ENCODE measurements at regions not wholly inside any gene's neighbourhood (a gene's known extent, or its start where the extent isn't known, plus 50 kb on each side); places are given as distances from the start of the nearest gene placed in this dataset.

DNA sequence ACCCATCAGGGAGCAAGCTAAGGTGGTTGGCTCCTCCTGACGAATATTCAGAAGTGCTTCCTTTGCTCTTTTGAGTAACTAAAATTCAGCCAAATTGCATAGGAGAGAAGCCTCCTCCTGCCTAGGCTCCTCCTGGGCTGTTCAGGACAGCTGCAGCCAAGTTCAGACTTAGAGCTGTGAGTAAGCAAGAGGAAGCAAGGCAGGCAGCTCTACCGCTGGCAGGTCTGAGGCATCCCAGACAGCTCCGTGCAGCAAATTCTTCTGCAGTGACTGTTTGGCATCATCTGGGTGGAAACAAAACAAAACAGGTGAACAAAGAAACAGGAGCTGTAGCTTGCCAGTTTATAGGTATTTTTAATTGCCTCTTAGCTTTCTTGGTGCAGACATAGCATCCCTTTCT, 421.0 kb downstream of the GADD45G start:
- no peak for DNase-seq (ENCODE audit: low read depth)

- DNase-seq (ENCODE audit: low read depth), result no peak
These were observed 422.5 kb downstream of the GADD45G start for GRCh38 chr9:90027296-90027790.

- no peak for DNase-seq (ENCODE audit: low read depth)
These were observed 424.6 kb downstream of the GADD45G start for GRCh38 chr9:90029386-90029785.

DNA sequence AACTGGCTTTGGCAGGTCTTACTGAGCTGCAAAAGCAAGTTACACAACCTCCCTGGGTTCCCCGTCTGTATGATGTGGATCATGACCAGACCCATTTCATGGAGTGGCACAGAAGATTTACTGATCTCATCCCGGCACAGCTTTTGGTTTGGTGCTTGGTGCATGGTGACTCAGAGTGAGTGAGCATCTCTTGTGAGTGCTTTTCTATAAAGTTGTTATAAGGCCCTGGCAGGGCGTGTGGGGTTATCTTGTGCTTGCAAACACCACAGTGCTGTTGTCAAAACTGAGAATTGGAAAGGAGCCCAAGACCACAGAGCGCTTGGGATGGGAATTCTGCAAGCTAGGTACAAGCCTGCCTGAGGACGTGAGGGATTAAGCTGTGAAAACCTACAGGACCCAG, 425.2 kb downstream of the GADD45G start:
- no peak for DNase-seq (ENCODE audit: low read depth)

DNA sequence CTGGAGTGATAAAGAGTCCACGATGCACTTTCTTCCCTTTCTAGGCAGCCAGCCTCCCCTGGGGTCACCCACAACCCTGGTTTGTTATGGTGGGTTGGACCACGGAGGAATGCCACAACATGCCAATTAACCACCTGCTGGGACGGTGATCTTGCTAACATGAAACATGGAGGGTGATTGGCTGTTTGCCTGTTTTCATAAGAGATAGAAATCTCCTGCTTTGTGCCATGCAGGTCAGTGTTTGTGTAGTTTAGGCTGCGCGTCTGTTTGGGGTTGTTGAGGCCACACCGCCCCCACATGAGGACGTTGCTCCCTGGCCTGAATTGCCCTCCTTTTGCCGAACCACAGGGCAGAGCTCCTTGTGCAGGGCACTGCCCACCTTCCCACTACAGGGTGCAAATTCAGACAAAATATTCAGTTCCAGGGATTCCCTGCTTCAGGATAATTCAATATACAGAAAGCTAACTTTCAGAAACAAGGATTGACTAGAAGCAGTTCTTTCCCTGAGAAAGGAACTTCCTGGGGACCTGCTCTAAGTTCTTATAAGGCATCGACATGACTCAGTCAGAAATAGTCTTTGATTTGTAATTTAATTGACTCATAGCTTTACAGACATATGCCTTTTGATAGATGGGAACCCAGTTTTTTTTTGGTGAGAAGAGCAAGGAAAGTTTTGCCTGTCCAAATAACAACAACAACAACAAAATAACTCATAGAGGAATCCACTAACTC, 427.6 kb downstream of the GADD45G start:
- no peak for DNase-seq (ENCODE audit: low read depth)

DNA sequence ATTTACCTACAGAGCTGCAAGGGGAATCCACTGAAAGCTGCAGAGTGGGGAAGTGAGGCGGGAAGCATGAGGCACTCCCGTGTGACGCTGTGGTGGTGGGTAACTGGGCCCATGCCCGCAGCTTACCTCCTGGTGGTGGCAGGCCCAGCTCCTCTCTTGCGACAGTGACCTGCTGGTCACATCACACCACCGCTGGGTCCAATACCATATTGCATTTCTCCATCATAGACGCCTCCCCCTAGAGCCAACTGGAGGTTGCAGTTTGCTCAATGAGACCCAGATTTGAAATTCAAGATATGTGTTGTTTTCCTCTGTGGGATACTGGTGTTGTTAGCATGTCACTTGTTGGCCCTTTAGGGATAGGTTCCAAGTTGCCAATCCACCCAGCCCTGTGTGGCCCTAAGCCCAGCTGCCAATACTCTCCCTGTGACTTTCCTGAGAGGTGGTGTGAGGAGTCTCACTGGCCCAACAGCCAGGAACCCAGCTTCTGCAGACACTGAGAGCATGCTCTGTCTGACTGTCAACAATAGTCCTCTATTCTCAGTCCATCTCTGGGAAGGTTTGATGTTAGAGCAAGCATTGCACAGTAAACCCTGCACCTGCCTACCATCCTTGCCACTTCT, 428.3 kb downstream of the GADD45G start:
- no peak for DNase-seq (ENCODE audit: low read depth)

DNA sequence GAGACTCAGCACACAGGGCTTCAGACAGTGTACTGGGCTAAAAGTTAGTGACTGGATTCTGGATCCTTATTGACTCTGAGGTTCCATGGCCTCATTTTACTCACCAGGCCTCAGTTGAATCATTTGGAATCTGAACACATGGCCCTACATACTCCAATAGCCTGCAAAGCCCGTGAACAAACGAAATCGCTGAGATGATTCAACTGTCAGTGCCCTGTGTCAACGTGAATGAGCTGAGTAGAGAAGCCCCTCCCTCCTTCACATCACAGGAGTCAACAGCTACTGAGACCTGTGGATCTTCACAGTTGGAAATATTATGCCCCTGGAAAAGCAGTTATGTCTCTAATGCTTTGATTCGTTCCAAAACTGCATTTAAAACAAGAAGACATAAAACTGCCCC, 429.3 kb downstream of the GADD45G start:
- DNase-seq (ENCODE audit: low read depth), result no peak

- DNase-seq (ENCODE audit: low read depth), result no peak
These were observed 430.7 kb downstream of the GADD45G start for GRCh38 chr9:90035471-90035870.

- no peak for DNase-seq (ENCODE audit: low read depth)
These were observed 432.5 kb downstream of the GADD45G start for GRCh38 chr9:90037146-90037797.

DNA sequence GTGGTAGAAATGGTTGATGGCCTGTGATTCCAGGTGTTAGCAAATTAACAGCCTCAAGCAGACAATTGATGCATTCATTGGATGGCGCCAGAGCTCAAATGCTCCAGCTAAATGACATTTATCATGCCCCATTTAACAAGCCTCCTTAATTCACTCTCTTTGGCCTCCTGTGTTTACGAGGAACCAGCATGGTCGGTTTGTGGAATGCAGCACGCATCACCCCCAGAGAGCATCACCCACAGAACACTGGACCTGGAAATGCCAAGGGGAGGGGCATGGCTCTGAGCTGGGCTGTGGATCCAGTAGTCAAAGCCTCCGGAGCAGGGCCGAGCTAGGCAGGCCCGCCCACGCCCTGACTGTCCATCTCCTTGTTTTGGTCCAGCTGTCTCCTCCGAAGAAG, 434.0 kb downstream of the GADD45G start:
- DNase-seq (ENCODE audit: low read depth), result no peak

- no peak for DNase-seq (ENCODE audit: low read depth)
These were observed 439.5 kb downstream of the GADD45G start for GRCh38 chr9:90044263-90044662.

DNA sequence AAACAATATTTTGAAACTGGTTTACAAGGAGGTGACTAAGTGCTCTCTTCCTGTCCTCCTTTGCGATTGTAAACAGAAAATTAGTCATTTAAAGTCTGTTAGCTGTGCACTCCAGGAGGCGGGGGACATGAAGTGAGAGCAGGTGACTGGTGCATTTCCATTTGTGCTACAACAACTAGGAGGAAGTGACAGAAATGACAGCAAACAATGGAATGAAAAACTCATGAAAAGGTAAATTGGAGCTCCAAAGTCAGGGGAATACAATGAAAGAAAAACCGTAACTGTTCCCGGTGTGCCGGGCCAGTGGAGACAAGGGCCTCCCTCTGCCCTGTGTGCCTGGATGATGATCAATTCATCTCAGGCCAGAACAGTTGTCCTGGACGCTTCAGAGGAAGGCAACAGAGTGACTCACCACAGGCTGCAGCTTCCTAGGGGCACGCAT, 439.9 kb downstream of the GADD45G start:
- DNase-seq (ENCODE audit: low read depth), result no peak

- DNase-seq (ENCODE audit: low read depth), result no peak
These were observed 441.6 kb downstream of the GADD45G start for GRCh38 chr9:90046317-90046861.

- DNase-seq (ENCODE audit: low read depth), result no peak
These were observed 443.0 kb downstream of the GADD45G start for GRCh38 chr9:90047828-90048227.

- DNase-seq (ENCODE audit: low read depth), result no peak
These were observed 447.6 kb downstream of the GADD45G start for GRCh38 chr9:90052366-90052765.

DNA sequence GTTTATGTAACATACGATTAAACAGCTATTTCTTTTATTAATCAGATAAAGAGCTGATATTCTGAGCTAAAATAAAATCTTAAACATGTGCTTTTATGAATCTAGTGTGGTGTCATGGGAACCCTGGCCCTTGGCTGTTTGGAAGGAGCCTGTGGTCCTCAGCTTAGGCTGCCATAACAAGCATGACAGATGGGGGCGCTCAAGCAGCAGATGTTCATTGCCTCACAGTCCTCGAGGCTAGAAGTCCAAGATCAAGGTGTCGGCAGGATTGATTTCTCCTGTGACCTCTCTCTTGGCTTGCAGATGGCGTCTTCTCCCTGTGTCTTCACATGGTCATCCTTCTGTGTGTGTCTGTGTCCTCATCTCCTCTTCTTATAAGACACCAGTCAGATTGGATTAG, 448.2 kb downstream of the GADD45G start:
- no peak for DNase-seq (ENCODE audit: low read depth)

GRCh38 chr9:90054810-90055209, 450.0 kb downstream of the GADD45G start:
- no peak for DNase-seq (ENCODE audit: low read depth)

GRCh38 chr9:90055226-90055625, 450.4 kb downstream of the GADD45G start:
- no peak for DNase-seq (ENCODE audit: low read depth)

DNA sequence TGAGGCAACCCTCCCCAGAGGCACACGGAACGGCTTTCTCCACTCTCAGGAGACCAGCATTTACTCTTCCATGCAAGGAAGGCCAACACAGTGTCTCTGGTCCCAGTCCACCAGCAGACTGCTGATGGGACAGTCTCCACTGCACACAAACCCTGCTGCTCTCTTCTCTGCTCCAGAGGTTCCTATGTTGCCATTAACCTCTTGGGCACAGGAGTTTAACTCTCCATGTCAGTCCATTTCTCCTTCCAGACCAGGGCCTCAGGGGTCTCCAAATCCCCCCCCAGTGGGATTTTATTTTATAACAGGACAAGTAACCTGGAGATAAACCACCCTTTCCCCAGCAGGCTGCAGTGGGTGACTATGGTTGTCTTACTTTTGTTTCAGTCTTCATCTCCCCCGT, 452.5 kb downstream of the GADD45G start:
- no peak for DNase-seq (ENCODE audit: low read depth)

DNA sequence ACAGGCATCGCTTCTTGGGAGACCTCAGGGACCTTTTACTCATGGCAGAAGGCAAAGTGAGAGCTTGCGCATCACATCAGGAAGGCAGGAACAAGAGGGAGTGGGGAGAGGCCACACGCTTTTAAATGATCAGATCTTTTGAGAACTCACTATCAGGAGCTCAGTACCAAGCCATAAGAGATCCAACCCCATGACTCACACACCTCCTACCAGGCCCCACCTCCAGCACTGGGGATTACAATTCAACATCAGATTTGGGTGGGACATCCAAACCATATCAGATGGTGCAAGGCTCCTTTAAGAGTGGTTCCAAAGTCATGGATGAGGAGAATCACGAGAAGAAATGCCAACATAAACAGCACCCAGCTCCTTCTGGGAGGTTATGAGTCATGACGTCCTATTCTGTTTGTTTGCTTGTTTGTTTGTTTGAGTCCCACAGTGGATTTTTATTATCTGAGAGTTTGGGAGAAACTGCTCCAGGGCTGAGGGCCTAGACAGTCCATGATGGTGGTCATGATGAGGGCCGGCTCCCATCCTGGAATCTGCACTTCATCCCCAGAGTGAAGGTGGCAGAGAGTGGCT, 453.5 kb downstream of the GADD45G start:
- no peak for DNase-seq (ENCODE audit: low read depth)

DNA sequence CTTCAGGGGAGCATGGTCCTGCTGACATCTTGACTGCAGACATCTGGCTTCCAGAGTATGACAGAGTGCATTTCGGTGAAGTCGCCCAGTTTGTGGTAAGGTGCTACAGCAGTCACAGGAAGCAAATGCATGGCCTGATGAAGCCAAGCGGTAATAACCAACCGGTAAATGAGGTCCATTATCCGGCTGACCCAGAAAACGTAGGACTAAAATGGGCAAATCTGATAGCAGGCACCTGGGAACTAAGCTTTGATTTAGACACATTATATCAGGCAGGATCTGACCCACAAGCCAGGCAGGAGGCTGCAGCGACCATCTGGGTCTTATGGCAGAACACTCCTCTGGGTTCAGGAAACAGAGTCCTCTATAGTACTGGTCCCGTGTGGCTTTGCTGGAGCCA, 454.6 kb downstream of the GADD45G start:
- no peak for DNase-seq (ENCODE audit: low read depth)

GRCh38 chr9:90060256-90060655, 455.4 kb downstream of the GADD45G start:
- DNase-seq (ENCODE audit: low read depth), result no peak

GRCh38 chr9:90061187-90061586, 456.4 kb downstream of the GADD45G start:
- DNase-seq (ENCODE audit: low read depth), result no peak

Measured in stimulated activated CD8-positive, alpha-beta memory T cell treated with anti-CD3 and anti-CD28 coated beads, Interleukin-15, amount 100 ng/mL, for 1 hour (primary cell).